ENCODE measurements at regions not wholly inside any gene's neighbourhood (a gene's known extent, or its start where the extent isn't known, plus 50 kb on each side); places are given as distances from the start of the nearest gene placed in this dataset.

DNA sequence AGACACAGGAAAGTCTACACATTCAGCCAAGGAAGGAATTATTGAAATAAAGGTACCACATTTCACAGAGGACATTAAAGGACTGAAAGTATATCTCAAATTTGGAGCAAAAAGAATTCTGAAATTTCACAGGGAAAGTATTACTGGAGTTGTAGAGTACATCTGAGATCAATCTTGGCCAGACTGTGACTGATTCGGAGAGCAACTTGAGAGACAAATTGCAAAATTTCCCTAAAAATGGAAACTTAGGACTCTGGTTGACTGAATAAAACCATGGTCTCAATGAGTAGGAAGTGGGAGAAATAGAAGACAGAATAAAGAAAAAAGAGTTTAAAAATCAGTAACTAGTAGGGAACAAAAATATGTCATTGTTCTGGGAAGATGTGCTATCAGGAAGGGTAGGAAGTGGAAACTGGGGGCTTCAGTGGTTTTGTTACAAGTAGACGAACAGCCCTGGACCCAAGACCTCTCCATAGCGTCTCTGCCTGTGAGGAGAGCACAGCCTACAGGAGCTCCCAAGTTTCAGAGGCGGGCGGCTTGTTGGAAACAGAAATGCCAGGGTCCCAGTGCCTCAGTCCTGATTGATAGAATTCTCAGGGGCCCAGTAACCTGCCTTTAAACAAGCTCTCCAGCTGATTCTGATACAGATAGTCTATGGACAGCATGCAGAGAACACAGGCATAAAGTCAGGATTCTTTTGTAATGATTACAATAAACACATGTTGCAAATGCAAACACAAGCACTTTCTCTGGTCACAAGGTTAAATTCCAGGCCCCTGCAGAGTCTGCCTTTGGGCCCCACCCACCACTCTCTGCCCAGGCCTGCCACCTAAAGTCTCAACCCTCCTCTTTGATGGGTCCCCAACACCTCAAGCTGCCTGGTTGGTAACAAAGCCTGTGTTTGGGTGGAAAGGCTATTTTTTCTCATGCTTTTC is 63.1 kb downstream of the BBS10 start:
- TF ChIP-seq, protein P1, sequence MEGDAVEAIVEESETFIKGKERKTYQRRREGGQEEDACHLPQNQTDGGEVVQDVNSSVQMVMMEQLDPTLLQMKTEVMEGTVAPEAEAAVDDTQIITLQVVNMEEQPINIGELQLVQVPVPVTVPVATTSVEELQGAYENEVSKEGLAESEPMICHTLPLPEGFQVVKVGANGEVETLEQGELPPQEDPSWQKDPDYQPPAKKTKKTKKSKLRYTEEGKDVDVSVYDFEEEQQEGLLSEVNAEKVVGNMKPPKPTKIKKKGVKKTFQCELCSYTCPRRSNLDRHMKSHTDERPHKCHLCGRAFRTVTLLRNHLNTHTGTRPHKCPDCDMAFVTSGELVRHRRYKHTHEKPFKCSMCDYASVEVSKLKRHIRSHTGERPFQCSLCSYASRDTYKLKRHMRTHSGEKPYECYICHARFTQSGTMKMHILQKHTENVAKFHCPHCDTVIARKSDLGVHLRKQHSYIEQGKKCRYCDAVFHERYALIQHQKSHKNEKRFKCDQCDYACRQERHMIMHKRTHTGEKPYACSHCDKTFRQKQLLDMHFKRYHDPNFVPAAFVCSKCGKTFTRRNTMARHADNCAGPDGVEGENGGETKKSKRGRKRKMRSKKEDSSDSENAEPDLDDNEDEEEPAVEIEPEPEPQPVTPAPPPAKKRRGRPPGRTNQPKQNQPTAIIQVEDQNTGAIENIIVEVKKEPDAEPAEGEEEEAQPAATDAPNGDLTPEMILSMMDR (optimal IDR thresholded peaks at IDR 0.05 in 1 of 3, IDR thresholded peaks at IDR 0.05 in 1 of 3, conservative IDR thresholded peaks at IDR 0.05 in 1 of 3; ENCODE audit: extremely low read depth in 1 of 3, insufficient read depth in 2 of 3, low read length in 3 of 3): no peak
- TF ChIP-seq EZH2 (IDR thresholded peaks at IDR 0.05; ENCODE audit: low read length): no peak
